GM12874 (cell line): ENCODE measurements at regions not wholly inside any gene's neighbourhood (a gene's known extent, or its start where the extent isn't known, plus 50 kb on each side); places are given as distances from the start of the nearest gene placed in this dataset.

ENCODE experiments used
- TF ChIP-seq, protein P1 (sequence below): IDR thresholded peaks from 2 replicates; pipeline ENCODE4 v1.5.1; 2011; ENCODE audit warnings: low read depth, mild to moderate bottlenecking, control low read depth, low read length, moderate library complexity; ENCODE audit not compliant: insufficient read depth

DNA sequence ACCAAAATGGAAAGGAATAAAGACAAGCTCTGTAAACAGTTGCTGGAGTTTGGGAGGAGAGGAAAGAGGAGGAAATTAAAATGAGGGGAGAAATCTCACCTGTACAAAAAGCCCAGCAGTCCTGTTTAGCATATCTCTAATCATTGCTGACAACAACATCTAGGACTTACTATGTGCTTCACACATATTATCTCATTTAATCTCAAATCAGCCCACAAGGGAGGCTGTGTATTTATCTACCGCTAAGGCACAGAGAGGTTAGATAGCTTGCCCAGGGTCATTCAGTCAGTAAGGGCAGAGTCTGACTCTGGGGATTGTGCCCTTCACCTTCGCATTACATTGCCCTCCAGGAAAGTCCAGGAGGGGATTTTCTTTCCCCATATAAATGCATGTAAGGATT is 233.3 kb downstream of the DLEU7 start:
- TF ChIP-seq, protein P1, sequence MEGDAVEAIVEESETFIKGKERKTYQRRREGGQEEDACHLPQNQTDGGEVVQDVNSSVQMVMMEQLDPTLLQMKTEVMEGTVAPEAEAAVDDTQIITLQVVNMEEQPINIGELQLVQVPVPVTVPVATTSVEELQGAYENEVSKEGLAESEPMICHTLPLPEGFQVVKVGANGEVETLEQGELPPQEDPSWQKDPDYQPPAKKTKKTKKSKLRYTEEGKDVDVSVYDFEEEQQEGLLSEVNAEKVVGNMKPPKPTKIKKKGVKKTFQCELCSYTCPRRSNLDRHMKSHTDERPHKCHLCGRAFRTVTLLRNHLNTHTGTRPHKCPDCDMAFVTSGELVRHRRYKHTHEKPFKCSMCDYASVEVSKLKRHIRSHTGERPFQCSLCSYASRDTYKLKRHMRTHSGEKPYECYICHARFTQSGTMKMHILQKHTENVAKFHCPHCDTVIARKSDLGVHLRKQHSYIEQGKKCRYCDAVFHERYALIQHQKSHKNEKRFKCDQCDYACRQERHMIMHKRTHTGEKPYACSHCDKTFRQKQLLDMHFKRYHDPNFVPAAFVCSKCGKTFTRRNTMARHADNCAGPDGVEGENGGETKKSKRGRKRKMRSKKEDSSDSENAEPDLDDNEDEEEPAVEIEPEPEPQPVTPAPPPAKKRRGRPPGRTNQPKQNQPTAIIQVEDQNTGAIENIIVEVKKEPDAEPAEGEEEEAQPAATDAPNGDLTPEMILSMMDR, result no peak

DNA sequence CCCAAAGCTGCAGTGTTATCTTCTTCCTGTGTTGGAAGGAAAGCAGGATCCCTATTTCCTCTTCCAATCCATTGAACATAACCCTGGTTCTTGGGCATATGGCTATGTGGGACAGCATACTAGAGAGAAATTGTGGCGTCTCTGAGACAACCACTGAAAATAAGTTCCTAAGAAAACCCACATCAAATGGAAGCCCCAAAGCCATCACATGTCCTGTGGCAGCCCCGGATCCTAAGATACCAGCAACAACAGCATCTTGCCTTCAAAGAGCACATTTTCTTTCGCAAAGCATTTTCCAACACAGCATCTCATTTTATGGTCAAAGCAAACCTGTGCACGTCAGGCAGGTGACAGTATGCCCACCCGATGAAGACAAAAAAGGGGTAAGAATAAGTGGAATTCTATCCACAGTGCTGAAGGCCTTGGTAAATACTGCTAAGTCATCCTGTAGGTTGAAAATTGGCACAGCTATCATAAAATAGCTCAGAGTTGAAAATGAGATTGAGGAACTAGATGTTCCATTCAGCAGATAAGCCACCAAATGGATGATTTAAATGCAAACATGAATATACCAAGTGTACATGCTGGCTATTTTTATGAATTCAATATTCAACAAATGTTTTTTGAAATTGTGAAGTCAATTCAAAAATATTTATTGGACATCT is 232.2 kb downstream of the DLEU7 start:
- TF ChIP-seq, protein P1, result no peak

DNA sequence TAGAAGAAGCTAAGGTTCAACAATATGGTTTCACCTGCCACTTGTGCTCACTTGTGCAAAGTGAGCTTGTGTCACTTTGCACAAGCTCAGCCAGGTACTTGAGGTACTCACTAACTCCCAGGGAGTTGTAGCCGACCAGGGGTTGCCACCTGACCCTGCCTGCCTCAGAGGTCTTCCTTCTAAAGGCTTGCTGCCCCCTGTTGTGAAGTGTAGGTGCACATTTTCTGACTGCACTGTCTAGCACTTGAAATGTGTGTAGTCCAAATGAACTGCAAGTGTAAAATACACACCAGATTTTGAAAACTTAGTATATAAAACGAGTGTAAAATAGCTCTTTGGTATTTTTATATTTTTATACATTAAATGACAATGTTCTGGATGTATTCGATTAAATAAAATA is 230.8 kb downstream of the DLEU7 start:
- TF ChIP-seq, protein P1, result no peak

DNA sequence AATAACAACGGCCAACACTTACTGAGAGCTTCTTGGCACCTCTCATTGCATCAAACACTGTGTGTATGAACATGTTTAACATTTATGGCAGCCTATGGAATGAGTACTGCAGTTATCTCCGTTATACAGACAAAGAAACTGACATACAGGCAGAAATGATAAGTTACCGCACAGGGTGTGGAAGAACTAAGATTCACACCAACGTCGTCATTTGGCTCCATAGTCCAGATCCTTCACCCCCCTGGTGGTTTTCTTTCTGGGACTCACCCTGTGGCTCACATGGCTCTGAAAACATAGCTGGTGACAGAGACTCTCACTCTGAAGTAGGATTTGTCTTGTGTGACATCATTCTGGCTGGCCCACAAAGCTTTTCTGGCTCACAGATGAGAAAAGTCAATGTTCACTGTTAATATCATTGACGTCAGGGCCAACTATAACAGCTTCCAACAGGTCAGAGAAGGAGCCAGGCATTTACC is 230.1 kb downstream of the DLEU7 start:
- TF ChIP-seq, protein P1, result no peak

DNA sequence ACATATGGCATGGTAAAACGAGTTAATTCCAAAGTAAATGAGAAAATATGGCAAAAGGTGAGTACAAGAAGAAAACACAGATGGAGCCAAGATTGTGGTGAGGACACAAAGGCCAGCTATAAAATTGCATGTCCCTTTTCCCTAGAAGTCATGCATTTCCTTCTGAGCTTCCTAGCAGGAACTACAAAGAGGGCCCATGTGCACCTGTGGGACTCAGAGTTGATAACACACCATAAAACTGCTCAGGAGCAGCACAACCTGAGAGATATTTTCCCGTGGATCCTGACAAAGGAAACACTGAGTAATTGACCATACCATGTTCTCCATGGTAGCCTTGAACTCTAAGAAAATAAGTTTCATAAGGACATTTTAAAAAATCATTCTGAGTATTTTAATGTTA is 228.3 kb downstream of the DLEU7 start:
- TF ChIP-seq, protein P1, result no peak

DNA sequence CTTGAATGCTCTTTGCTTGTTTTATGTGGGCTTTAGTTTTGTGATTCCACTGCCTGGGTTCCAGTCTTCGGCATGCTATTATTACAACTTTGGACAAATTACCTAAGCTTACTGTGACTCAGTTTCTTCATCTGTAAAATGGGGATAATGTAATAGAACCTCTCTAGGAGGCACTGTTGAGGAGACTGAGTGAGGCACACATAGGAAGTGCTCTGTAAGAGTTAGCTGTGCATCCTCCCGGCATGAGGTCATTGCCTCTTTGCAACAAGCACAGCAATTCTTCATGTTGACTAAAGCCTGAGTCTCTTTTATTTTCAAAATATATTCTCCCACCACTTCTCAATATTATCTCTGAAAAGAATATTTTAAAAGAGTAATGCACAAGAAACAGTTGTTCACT is 227.4 kb downstream of the DLEU7 start:
- TF ChIP-seq, protein P1, result no peak

DNA sequence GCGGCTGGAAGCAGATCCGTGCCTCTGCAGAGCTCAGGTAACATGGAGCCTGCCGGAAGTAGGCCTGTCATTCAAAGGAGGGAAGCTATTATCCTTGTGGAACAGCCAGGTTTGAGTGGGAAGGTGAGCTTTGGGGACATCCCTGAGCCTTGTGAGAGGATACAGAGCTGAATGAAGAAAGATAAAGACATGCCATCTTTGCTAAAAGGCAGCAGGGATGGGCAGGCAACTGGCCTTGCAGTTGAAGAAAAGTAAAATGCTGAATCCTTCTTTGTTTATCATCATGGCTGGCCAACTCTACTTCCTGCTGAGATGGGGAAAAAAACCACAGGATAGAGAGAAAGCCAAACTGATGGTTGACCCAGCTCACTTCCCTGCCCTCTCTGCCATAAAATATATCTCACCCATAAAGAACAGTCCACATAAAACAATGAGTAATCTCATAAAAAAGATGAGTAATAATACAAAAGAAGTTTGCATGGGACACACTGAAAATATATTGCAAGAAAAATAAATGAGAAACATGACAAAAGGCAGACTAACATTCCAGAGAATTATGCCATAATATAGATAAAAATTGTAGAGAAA is 226.3 kb downstream of the DLEU7 start:
- TF ChIP-seq, protein P1, result no peak
